Type B pancreatic cell (in vitro differentiated cells): ENCODE measurements at regions not wholly inside any gene's neighbourhood (a gene's known extent, or its start where the extent isn't known, plus 50 kb on each side); places are given as distances from the start of the nearest gene placed in this dataset.

ENCODE experiments used
- DNase-seq: peaks from one replicate; pipeline ENCODE4 v3.0.0; 2021; ENCODE audit warnings: mixed read lengths; ENCODE audit not compliant: unreplicated experiment; ENCODE audit errors: extremely low spot score
- H3K27ac Mint-ChIP-seq: 2 replicates; pipeline ENCODE4 v1.8.0; 2021; ENCODE audit warnings: mild to moderate bottlenecking, mixed read lengths
- H3K27me3 Mint-ChIP-seq: 2 replicates; pipeline ENCODE4 v1.8.0; 2021; ENCODE audit warnings: mixed read lengths
- H3K36me3 Mint-ChIP-seq: 2 replicates; pipeline ENCODE4 v1.8.0; 2021; ENCODE audit warnings: mixed read lengths
- H3K4me1 Mint-ChIP-seq: one replicate; pipeline ENCODE4 v1.8.0; 2021; ENCODE audit warnings: mixed read lengths; ENCODE audit not compliant: unreplicated experiment
- H3K4me3 Mint-ChIP-seq: 2 replicates; pipeline ENCODE4 v1.8.0; 2021; ENCODE audit warnings: mild to moderate bottlenecking, mixed read lengths
- H3K9me3 Mint-ChIP-seq: 2 replicates; pipeline ENCODE4 v1.8.0; 2021; ENCODE audit warnings: mixed read lengths
- TF ChIP-seq, protein P1 (sequence below): fragments of 200-600 bp; sonication (generic); conservative IDR thresholded peaks from 2 replicates; pipeline ENCODE4 v1.5.0; 2021; ENCODE audit warnings: antibody characterized with exemption, mild to moderate bottlenecking

DNA sequence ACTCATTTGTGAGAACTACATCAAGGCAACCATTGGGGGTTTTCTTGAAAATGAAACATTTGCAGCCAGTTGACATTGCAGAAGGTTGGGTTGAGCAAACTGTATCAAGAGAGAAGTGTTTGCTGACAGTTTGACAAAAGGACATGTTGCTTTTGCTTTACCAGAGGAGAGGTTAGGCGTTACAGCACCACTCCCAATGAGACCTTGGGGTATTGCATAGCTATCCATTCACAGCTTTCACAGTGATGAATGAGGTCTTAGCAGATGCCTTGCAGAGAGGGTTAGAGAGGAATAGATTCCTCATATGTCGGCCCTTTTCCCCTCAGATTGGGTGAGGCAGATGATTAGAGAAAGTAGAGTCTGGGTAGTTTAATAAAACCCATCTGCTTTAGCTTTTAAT, 988.9 kb upstream of the FLRT2 start:
- Mint-ChIP-seq H3K27me3 (peaks cover 3% of the 10 kb centered on the region), H3K36me3 (no peaks in the 10 kb centered on the region), H3K4me3 (no peak overlapping the region), H3K27ac (no peak overlapping the region), H3K9me3 (no peaks in the 10 kb centered on the region), H3K4me1 (peaks cover 12% of the 10 kb centered on the region)
- TF ChIP-seq, protein P1, sequence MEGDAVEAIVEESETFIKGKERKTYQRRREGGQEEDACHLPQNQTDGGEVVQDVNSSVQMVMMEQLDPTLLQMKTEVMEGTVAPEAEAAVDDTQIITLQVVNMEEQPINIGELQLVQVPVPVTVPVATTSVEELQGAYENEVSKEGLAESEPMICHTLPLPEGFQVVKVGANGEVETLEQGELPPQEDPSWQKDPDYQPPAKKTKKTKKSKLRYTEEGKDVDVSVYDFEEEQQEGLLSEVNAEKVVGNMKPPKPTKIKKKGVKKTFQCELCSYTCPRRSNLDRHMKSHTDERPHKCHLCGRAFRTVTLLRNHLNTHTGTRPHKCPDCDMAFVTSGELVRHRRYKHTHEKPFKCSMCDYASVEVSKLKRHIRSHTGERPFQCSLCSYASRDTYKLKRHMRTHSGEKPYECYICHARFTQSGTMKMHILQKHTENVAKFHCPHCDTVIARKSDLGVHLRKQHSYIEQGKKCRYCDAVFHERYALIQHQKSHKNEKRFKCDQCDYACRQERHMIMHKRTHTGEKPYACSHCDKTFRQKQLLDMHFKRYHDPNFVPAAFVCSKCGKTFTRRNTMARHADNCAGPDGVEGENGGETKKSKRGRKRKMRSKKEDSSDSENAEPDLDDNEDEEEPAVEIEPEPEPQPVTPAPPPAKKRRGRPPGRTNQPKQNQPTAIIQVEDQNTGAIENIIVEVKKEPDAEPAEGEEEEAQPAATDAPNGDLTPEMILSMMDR, result no peak
- no peak for DNase-seq

DNA sequence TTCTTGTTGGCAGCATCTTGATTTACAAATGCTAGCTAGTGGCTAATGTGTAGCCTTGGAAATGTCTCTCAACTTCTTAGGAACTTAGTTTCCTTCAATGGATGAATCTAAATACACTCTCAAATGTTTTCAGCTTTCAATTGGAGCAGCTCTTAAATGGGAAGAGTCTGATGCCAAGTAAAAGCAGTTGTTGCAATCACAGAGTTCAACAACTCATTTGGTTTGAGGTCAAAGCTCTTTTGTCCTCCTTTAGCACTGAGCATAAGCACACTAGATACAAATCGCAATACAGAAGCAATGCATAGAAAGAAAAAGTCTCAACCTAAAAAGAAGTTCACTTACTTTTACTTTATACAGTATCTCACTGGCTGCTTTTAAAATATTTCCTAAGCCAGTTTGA, 986.1 kb upstream of the FLRT2 start:
- H3K27ac Mint-ChIP-seq, result no peak overlapping the region

DNA sequence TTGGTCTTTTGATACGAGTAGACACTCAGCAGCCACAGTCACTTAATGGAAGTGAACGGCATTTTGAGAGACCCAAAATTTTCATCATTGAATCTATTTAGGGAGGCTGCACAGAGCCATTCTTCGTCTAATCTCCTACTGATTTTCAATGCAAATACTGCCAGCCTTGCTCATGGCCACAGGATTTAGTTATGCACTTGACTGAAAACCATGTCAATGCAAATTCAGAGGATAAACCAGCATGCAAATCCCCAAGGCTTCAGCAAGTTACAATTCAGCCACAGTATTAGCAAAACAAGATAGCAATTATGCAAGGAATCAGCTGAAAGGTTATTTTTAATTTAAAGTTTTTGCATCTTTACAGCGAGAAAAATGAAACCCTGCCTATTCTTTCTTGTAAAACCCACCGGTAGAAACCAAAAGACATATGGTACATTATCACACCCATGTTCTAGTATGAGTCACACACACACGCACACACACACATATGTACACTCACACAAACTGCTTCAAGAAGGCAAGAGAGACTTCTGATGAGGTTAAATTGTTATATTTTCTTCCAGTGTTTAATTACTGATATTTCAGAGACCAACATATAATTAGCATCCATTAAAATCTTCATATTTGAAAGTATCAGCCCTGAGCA, 985.3 kb upstream of the FLRT2 start:
- no peaks in the 10 kb centered on the region for H3K36me3 Mint-ChIP-seq
- TF ChIP-seq, protein P1, result no peak
- H3K4me3 Mint-ChIP-seq, result no peak overlapping the region
- no peak overlapping the region for H3K27ac Mint-ChIP-seq
- H3K4me1 Mint-ChIP-seq, result peaks cover 24% of the 10 kb centered on the region
- DNase-seq, result no peak
- H3K9me3 Mint-ChIP-seq, result no peaks in the 10 kb centered on the region
- peaks cover 3% of the 10 kb centered on the region for H3K27me3 Mint-ChIP-seq

More for the DNA sequence above, 986.1 kb upstream of the FLRT2 start:
- Mint-ChIP-seq H3K4me3 (no peak overlapping the region), H3K9me3 (no peaks in the 10 kb centered on the region), H3K36me3 (no peaks in the 10 kb centered on the region), H3K27me3 (peaks cover 3% of the 10 kb centered on the region), H3K4me1 (peaks cover 24% of the 10 kb centered on the region)
- TF ChIP-seq, protein P1, result no peak
- no peak for DNase-seq

DNA sequence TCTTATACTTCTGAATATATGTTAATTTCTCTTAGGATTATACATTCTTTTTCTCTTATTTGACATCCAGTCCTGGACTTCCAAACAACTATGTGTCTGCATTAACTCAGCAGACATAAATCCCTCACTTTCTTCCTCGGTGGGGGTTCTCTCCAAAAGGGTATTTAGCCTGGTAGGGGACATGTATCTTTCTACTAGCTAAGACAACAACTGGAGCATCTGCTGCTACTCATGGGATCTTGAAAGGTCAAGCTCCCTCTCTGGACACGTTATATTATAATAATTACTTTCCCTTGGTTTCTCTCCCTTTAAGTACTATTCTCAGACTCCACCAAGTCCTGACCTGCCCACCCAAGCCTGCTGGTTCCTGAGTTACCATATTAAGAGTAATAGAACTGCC, 983.7 kb upstream of the FLRT2 start:
- no peaks in the 10 kb centered on the region for H3K36me3 Mint-ChIP-seq
- no peaks in the 10 kb centered on the region for H3K9me3 Mint-ChIP-seq
- H3K27me3 Mint-ChIP-seq, result peaks cover 3% of the 10 kb centered on the region
- H3K4me1 Mint-ChIP-seq, result peaks cover 18% of the 10 kb centered on the region
- TF ChIP-seq, protein P1, result no peak
- no peak overlapping the region for H3K27ac Mint-ChIP-seq
- no peak overlapping the region for H3K4me3 Mint-ChIP-seq
- DNase-seq, result no peak

DNA sequence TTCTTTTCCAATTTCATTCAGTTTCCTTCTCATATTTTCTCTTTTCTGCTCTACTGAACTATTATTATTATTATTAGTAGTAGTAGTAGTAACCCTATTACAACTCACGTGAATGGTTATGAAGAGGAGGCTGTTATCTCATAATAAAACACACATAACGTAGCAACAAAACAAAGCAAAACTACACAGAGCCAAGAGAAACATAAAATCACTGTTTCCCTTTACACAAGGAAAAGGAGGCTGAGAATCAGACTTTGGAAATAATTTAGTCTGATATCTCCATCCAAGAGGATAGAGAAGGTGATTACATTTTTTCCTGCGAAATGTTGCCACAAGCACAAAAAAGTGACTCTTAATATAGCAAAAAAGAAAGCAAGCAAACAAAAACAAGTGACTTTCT, 975.8 kb upstream of the FLRT2 start:
- Mint-ChIP-seq H3K4me1 (no peaks in the 10 kb centered on the region), H3K36me3 (no peaks in the 10 kb centered on the region), H3K4me3 (no peak overlapping the region), H3K27me3 (peaks cover 4% of the 10 kb centered on the region), H3K9me3 (peaks cover 5% of the 10 kb centered on the region), H3K27ac (no peak overlapping the region)
- no peak for DNase-seq
- TF ChIP-seq, protein P1, result no peak

DNA sequence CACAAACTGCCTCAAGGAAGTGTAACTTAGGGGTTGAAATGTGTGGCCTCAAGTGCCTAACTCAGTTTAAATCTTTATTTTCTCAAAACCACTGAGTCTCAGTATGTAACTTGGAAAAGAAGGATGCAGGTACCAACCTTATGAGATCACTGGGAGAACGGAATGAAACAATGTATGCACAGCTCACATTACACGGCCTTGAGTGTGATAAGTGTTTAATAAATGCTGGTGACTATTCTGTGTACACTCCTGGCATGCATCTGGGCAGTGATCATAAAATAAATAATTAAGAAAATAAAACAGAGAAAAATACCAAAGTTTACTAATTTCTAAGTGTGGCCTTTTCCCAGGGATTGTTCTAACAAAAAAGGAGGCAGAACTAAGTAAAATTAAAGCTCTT, 974.5 kb upstream of the FLRT2 start:
- Mint-ChIP-seq H3K9me3 (peaks cover 5% of the 10 kb centered on the region), H3K4me1 (no peaks in the 10 kb centered on the region), H3K27me3 (peaks cover 4% of the 10 kb centered on the region), H3K36me3 (no peaks in the 10 kb centered on the region), H3K4me3 (no peak overlapping the region), H3K27ac (no peak overlapping the region)
- TF ChIP-seq, protein P1, result no peak
- no peak for DNase-seq
